OCI-LY7 (cell line): ENCODE measurements at regions not wholly inside any gene's neighbourhood (a gene's known extent, or its start where the extent isn't known, plus 50 kb on each side); places are given as distances from the start of the nearest gene placed in this dataset.

Experiments used
- BruUV-seq: library from RNA; stranded (reverse); fragments of 400-500 nt; replicated peaks from 2 replicates; lab custom pipeline; 2021; lab: Mats Ljungman, UMichigan
- CTCF ChIA-PET: fragments of 300-600 bp; sonication (Branson Sonifier 250); formaldehyde crosslinking; loops from one replicate; lab custom pipeline; 2022; ENCODE audit warnings: antibody characterized with exemption; ENCODE audit not compliant: unreplicated experiment; lab: Charles Lee
- POLR2A ChIA-PET: fragments of 300-600 bp; sonication (Branson Sonifier 250); formaldehyde crosslinking; loops from one replicate; lab custom pipeline; 2022; ENCODE audit warnings: antibody characterized with exemption; lab: Charles Lee
- DNase-seq: peaks from one replicate; pipeline ENCODE4 v3.0.0-alpha.2; 2015; ENCODE audit warnings: low spot score
- H2AFZ ChIP-seq: fragments of 200-600 bp; sonication (generic), shearing (Covaris generic); 2 replicates; pipeline ENCODE4 v1.6.1; 2014; ENCODE audit warnings: mild to moderate bottlenecking, antibody characterized with exemption, low read length, moderate library complexity
- H3K27ac ChIP-seq: fragments of 200-600 bp; sonication (generic); 2 replicates; pipeline ENCODE4 v1.5.1; 2014; ENCODE audit warnings: mixed run types, low read depth, mild to moderate bottlenecking, moderate library complexity, low read length, inconsistent platforms; ENCODE audit not compliant: poor library complexity, severe bottlenecking
- H3K36me3 ChIP-seq: fragments of 200-600 bp; sonication (generic); 2 replicates; pipeline ENCODE4 v1.6.1; 2014; ENCODE audit warnings: mild to moderate bottlenecking, antibody characterized with exemption, low read length, moderate library complexity, mixed read lengths; ENCODE audit not compliant: insufficient read depth
- H3K4me1 ChIP-seq: fragments of 200-600 bp; sonication (generic); 2 replicates; pipeline ENCODE4 v1.5.1; 2014; ENCODE audit warnings: mild to moderate bottlenecking, low read length; ENCODE audit not compliant: insufficient read depth, poor library complexity, severe bottlenecking
- H3K4me2 ChIP-seq: fragments of 200-600 bp; sonication (generic); 2 replicates; pipeline ENCODE4 v1.6.1; 2014; ENCODE audit warnings: mild to moderate bottlenecking, low read length
- H3K4me3 ChIP-seq: fragments of 200-600 bp; sonication (generic); 2 replicates; pipeline ENCODE4 v1.5.1; 2014; ENCODE audit warnings: mild to moderate bottlenecking, low read depth, low read length; ENCODE audit not compliant: poor library complexity, severe bottlenecking
- H3K79me2 ChIP-seq: fragments of 200-600 bp; sonication (generic); 2 replicates; pipeline ENCODE4 v1.6.1; 2016; ENCODE audit warnings: low read depth, mild to moderate bottlenecking, low read length, moderate library complexity, mixed read lengths; ENCODE audit not compliant: insufficient read depth
- H3K9me2 ChIP-seq: fragments of 200-600 bp; sonication (generic); 2 replicates; pipeline ENCODE4 v1.6.1; 2016; ENCODE audit warnings: mild to moderate bottlenecking, low read length, mixed read lengths; ENCODE audit not compliant: insufficient read depth
- H3K9me3 ChIP-seq: fragments of 200-600 bp; sonication (generic); 2 replicates; pipeline ENCODE4 v1.6.1; 2014; ENCODE audit warnings: mild to moderate bottlenecking, mixed run types, low read length, mixed read lengths
- H4K20me1 ChIP-seq: fragments of 200-600 bp; sonication (generic); 2 replicates; pipeline ENCODE4 v1.6.1; 2014; ENCODE audit warnings: mild to moderate bottlenecking, antibody characterized with exemption, low read length, moderate library complexity, mixed read lengths; ENCODE audit not compliant: insufficient read depth
- EZH2phosphoT487 ChIP-seq: fragments of 200-600 bp; sonication (generic); IDR thresholded peaks from 2 replicates; pipeline ENCODE4 v1.6.1; 2018; ENCODE audit warnings: low read depth, borderline replicate concordance, mild to moderate bottlenecking, mixed run types, antibody characterized with exemption, low read length, moderate library complexity, mixed read lengths
- intact Hi-C: fragments of 100-400 bp; cut with micrococcal nuclease; formaldehyde crosslinking; loops from one replicate; pipeline ENCODE4 v1.10.0; 2022; ENCODE audit not compliant: unreplicated experiment
- TF ChIP-seq, protein P1 (sequence below): fragments of 200-600 bp; sonication (generic); conservative IDR thresholded peaks from 2 replicates; pipeline ENCODE4 v1.5.1; 2014; ENCODE audit warnings: mild to moderate bottlenecking, antibody characterized with exemption, low read length, moderate library complexity, mixed read lengths

DNA sequence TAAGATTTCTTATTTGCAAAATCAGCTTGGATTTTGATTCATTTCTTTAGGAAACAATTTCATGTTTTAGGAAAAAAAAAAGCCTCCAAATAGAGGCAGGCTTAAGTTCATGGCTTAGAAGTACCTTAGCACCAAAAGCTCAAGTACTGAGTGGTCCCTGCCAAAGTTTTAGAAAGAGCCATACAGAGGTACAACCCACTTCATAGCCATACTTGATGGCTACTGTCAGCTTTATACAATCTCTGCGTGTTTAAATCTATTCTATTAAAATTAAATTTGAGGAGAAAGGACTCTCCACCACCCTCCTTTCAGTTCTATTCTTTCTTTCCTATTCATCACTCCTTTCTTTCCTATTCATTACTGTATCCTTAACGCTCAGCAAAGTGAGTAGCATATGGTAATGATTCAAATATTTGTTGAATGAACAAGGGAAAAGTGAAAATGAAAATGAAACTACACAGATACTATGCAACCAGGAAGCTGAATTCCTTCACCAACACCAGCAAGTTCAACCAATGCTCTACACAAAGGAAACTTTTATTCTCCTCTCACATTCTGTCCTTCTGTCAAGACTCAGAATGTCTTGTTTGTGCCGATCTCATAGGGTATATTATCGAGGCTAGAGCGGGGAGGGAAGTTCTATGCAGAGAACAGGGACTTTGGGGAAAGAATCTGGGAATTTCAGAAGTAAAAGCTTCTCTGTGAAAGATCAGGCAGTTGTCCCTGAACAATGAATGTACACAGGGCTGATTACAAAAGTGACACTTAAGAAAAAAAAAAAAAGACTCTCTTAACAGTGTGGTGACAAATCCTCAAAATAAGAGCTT is 138.6 kb upstream of the SPEF2 start:
- ChIA-PET CTCF (no interaction called here), POLR2A (interaction anchor here (0.6 to 1.6 kb wide), 7 partner anchors 8 to 330 kb away, joined by 3 to 7 read pairs (median 3); no protein-coding TSS in a partner anchor)
- Histone ChIP-seq H3K9me3 (no peaks in the 10 kb centered on the region), H3K79me2 (no peaks in the 10 kb centered on the region), H3K4me2 (peak overlapping the region; percentile 64), H4K20me1 (no peaks in the 10 kb centered on the region), H3K4me3 (peak overlapping the region; percentile 35), H3K27ac (no peak overlapping the region), H2AFZ (peak overlapping the region; percentile 98), H3K36me3 (no peaks in the 10 kb centered on the region), H3K4me1 (no peaks in the 10 kb centered on the region), H3K9me2 (no peaks in the 10 kb centered on the region)
- peak; percentile 41 for DNase-seq
- BruUV-seq, result no TSS peak
- TF ChIP-seq, protein P1, sequence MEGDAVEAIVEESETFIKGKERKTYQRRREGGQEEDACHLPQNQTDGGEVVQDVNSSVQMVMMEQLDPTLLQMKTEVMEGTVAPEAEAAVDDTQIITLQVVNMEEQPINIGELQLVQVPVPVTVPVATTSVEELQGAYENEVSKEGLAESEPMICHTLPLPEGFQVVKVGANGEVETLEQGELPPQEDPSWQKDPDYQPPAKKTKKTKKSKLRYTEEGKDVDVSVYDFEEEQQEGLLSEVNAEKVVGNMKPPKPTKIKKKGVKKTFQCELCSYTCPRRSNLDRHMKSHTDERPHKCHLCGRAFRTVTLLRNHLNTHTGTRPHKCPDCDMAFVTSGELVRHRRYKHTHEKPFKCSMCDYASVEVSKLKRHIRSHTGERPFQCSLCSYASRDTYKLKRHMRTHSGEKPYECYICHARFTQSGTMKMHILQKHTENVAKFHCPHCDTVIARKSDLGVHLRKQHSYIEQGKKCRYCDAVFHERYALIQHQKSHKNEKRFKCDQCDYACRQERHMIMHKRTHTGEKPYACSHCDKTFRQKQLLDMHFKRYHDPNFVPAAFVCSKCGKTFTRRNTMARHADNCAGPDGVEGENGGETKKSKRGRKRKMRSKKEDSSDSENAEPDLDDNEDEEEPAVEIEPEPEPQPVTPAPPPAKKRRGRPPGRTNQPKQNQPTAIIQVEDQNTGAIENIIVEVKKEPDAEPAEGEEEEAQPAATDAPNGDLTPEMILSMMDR, result no peak
- no peak for TF ChIP-seq EZH2phosphoT487
- intact Hi-C loops, result no loop called here

- intact Hi-C loops, result no loop called here
- no peaks in the 10 kb centered on the region for H3K36me3 ChIP-seq
- H3K9me2 ChIP-seq, result no peaks in the 10 kb centered on the region
- H3K4me2 ChIP-seq, result no peak overlapping the region
- POLR2A ChIA-PET, result interaction anchor here (1.6 kb wide), 1 partner anchor 14 kb away, joined by 4 read pairs; no protein-coding TSS in a partner anchor
- TF ChIP-seq EZH2phosphoT487, result no peak
- TF ChIP-seq, protein P1, result no peak
- H3K27ac ChIP-seq, result no peak overlapping the region
- no peaks in the 10 kb centered on the region for H3K9me3 ChIP-seq
- H3K4me1 ChIP-seq, result no peaks in the 10 kb centered on the region
- no peaks in the 10 kb centered on the region for H4K20me1 ChIP-seq
- peak overlapping the region; percentile 98; the same call in 1 of the 2 replicates for H2AFZ ChIP-seq
- no TSS peak for BruUV-seq
- H3K79me2 ChIP-seq, result no peaks in the 10 kb centered on the region
- no peak overlapping the region for H3K4me3 ChIP-seq
- DNase-seq, result no peak
- CTCF ChIA-PET, result no interaction called here
These were observed 139.8 kb upstream of the SPEF2 start for GRCh38 chr5:35477911-35478310.

DNA sequence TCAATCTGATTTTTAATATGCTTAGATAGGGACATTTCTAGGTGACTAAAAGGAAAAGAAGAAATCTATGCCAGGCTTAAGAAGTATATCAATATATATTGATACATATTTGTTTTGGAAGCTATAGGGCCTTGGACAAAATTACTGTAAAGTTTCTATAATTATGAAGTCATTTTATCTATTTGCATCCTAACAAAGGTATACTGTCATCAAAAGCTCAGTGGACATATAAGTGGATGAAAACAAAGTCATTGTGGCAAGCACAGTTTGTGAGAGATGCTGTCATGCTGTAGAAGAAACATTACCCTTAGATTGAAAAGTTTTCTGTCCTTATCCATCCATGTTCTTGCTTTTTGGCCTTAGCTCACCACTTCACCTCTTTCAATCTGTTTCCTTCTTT is 140.3 kb upstream of the SPEF2 start:
- Histone ChIP-seq H3K4me3 (no peak overlapping the region), H3K9me3 (no peaks in the 10 kb centered on the region), H3K79me2 (no peaks in the 10 kb centered on the region), H3K9me2 (no peaks in the 10 kb centered on the region), H3K36me3 (no peaks in the 10 kb centered on the region), H4K20me1 (no peaks in the 10 kb centered on the region), H2AFZ (no peak overlapping the region), H3K4me2 (no peak overlapping the region), H3K4me1 (no peaks in the 10 kb centered on the region), H3K27ac (no peak overlapping the region)
- TF ChIP-seq EZH2phosphoT487, result no peak
- BruUV-seq, result no TSS peak
- ChIA-PET CTCF (no interaction called here), POLR2A (interaction anchor here (0.9 to 1.6 kb wide), 3 partner anchors 9 to 14 kb away, joined by 4 to 5 read pairs (median 4); no protein-coding TSS in a partner anchor)
- no peak for DNase-seq
- intact Hi-C loops, result no loop called here
